RCC 7860 (cell line): ENCODE measurements at regions not wholly inside any gene's neighbourhood (a gene's known extent, or its start where the extent isn't known, plus 50 kb on each side); places are given as distances from the start of the nearest gene placed in this dataset.
"Not testable (repeated sequence)": the region's sequence is repeated elsewhere in the genome, so short reads cannot be mapped to it uniquely, and the experiment has no call there.

Source experiments
- DNase-seq: peaks from one replicate; pipeline ENCODE4 v3.0.0-alpha.2; 2015; ENCODE audit warnings: low spot score
- FAIRE-seq: peaks from 2 replicates; lab custom pipeline; 2012; peaks lifted over from hg19 to GRCh38; lab: Jason Lieb, UNC

GRCh38 chr3:115204475-115204874 lies 57.4 kb upstream of the ZBTB20 start:
- no peak for DNase-seq
- FAIRE-seq: no peak

- no peak for FAIRE-seq
- DNase-seq: no peak
These were observed 61.1 kb upstream of the ZBTB20 start for GRCh38 chr3:115208066-115208750.

- DNase-seq: no peak
These were observed 64.9 kb upstream of the ZBTB20 start for GRCh38 chr3:115211810-115212492.

GRCh38 chr3:115212615-115213014 lies 65.5 kb upstream of the ZBTB20 start:
- FAIRE-seq (no peak), DNase-seq (no peak)

More at GRCh38 chr3:115211810-115212492, 64.9 kb upstream of the ZBTB20 start:
- FAIRE-seq: no peak

GRCh38 chr3:115213052-115213451 lies 66.0 kb upstream of the ZBTB20 start:
- not testable (repeated sequence) for FAIRE-seq, DNase-seq

- FAIRE-seq (no peak), DNase-seq (no peak)
These were observed 70.2 kb upstream of the ZBTB20 start for GRCh38 chr3:115217292-115217677.

GRCh38 chr3:115217678-115218451 lies 70.8 kb upstream of the ZBTB20 start:
- peak; percentile 51 for DNase-seq
- FAIRE-seq: peak; percentile 83

GRCh38 chr3:115218859-115219258 lies 71.8 kb upstream of the ZBTB20 start:
- no peak for DNase-seq
- FAIRE-seq: no peak

GRCh38 chr3:115224687-115225086 lies 77.6 kb upstream of the ZBTB20 start:
- no peak for DNase-seq
- no peak for FAIRE-seq

- DNase-seq: no peak
- FAIRE-seq: no peak
These were observed 79.9 kb upstream of the ZBTB20 start for GRCh38 chr3:115226844-115227445.

- DNase-seq (no peak), FAIRE-seq (no peak)
These were observed 80.4 kb upstream of the ZBTB20 start for GRCh38 chr3:115227461-115227860.

GRCh38 chr3:115228266-115228665 lies 81.2 kb upstream of the ZBTB20 start:
- no peak for DNase-seq
- FAIRE-seq: no peak

- FAIRE-seq: no peak
- no peak for DNase-seq
These were observed 85.1 kb upstream of the ZBTB20 start for GRCh38 chr3:115232167-115232566.

- no peak for FAIRE-seq
These were observed 85.9 kb upstream of the ZBTB20 start for GRCh38 chr3:115233021-115233420.

GRCh38 chr3:115236496-115236895 lies 89.4 kb upstream of the ZBTB20 start:
- FAIRE-seq (no peak), DNase-seq (no peak)

More at GRCh38 chr3:115233021-115233420, 85.9 kb upstream of the ZBTB20 start:
- DNase-seq: no peak

GRCh38 chr3:115239717-115240116 lies 92.6 kb upstream of the ZBTB20 start:
- peak; percentile 97 for FAIRE-seq
- peak; percentile 99 for DNase-seq

- FAIRE-seq (no peak), DNase-seq (no peak)
These were observed 97.3 kb upstream of the ZBTB20 start for GRCh38 chr3:115244350-115244749.

GRCh38 chr3:115245438-115245837 lies 98.3 kb upstream of the ZBTB20 start:
- peak; percentile 99 for FAIRE-seq
- DNase-seq: peak; percentile 95

- no peak for DNase-seq
- no peak for FAIRE-seq
These were observed 98.8 kb upstream of the ZBTB20 start for GRCh38 chr3:115245899-115246298.

- DNase-seq (no peak), FAIRE-seq (no peak)
These were observed 99.5 kb upstream of the ZBTB20 start for GRCh38 chr3:115246461-115247020.

GRCh38 chr3:115248274-115248673 lies 101.2 kb upstream of the ZBTB20 start:
- FAIRE-seq (peak; percentile 91), DNase-seq (peak; percentile 67)
